ENCODE measurements at regions not wholly inside any gene's neighbourhood (a gene's known extent, or its start where the extent isn't known, plus 50 kb on each side); places are given as distances from the start of the nearest gene placed in this dataset.

DNA sequence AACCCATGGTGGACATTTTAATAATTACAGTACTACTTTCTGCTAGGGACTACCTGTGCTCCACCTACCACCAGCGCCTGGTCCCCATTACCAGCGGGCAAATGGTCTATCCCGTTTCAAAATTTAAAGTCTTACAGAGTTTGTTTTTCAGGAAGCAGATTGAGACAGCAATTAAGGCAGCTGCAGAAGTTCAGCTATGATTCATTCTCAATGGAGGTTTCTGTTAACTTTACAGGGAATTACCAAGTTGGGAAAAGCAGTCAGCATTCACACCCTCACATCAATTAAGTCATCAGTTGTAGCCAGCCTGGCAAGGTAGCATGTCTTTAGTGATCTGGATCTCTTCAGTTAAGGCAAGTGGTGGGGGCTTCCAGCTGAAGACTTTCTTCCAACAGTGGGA, 410.6 kb upstream of the DAB2 start:
- H3K4me1 ChIP-seq (ENCODE audit: insufficient read depth, low read length, poor library complexity, severe bottlenecking) = no peaks in the 10 kb centered on the region
- TF ChIP-seq CTCF (conservative IDR thresholded peaks at IDR 0.05; ENCODE audit: low read length) (no peak), EZH2phosphoT487 (IDR thresholded peaks at IDR 0.05; ENCODE audit: borderline replicate concordance) (no peak)
- no peak overlapping the region for H3K4me2 ChIP-seq (ENCODE audit: low read depth, low read length, poor library complexity, severe bottlenecking)
- no peak overlapping the region for H2AFZ ChIP-seq (ENCODE audit: low read length)
- H4K20me1 ChIP-seq (ENCODE audit: insufficient read depth, low read length, poor library complexity, severe bottlenecking) = no peaks in the 10 kb centered on the region
- H3K9me2 ChIP-seq (replicated peaks; ENCODE audit: low read depth, low read length) = no peaks in the 10 kb centered on the region
- no peaks in the 10 kb centered on the region for H3K36me3 ChIP-seq (ENCODE audit: insufficient read depth, low read length)
- H3F3A ChIP-seq (ENCODE audit: low read depth) = no peaks in the 10 kb centered on the region
- 0 out of 2 replicates have a peak, but pooled peaks cover 4% of the 10 kb centered on the region for H3K9me3 ChIP-seq (ENCODE audit: insufficient read depth, low read depth, low read length)
- no peak overlapping the region for H3K9ac ChIP-seq (ENCODE audit: low read depth, low read length, poor library complexity, severe bottlenecking)
- no peaks in the 10 kb centered on the region for H3K27me3 ChIP-seq (ENCODE audit: insufficient read depth, low read length, poor library complexity, severe bottlenecking)
- no peak overlapping the region for H3K4me3 ChIP-seq (ENCODE audit: low read length, poor library complexity, severe bottlenecking)
- H3K79me2 ChIP-seq (ENCODE audit: insufficient read depth, low read length) = no peaks in the 10 kb centered on the region

- Histone ChIP-seq H3K27me3 (ENCODE audit: insufficient read depth, low read length, poor library complexity, severe bottlenecking) (no peaks in the 10 kb centered on the region), H3K4me1 (ENCODE audit: insufficient read depth, low read length, poor library complexity, severe bottlenecking) (no peaks in the 10 kb centered on the region), H3K9ac (ENCODE audit: low read depth, low read length, poor library complexity, severe bottlenecking) (no peak overlapping the region), H4K20me1 (ENCODE audit: insufficient read depth, low read length, poor library complexity, severe bottlenecking) (no peaks in the 10 kb centered on the region), H3K9me2 (replicated peaks; ENCODE audit: low read depth, low read length) (no peaks in the 10 kb centered on the region), H3K9me3 (ENCODE audit: insufficient read depth, low read depth, low read length) (no peaks in the 10 kb centered on the region), H3K36me3 (ENCODE audit: insufficient read depth, low read length) (no peaks in the 10 kb centered on the region), H3F3A (ENCODE audit: low read depth) (no peaks in the 10 kb centered on the region), H3K4me3 (ENCODE audit: low read length, poor library complexity, severe bottlenecking) (no peak overlapping the region), H3K79me2 (ENCODE audit: insufficient read depth, low read length) (no peaks in the 10 kb centered on the region), H3K4me2 (ENCODE audit: low read depth, low read length, poor library complexity, severe bottlenecking) (no peak overlapping the region), H2AFZ (ENCODE audit: low read length) (no peak overlapping the region)
- no peak for TF ChIP-seq EZH2phosphoT487 (IDR thresholded peaks at IDR 0.05; ENCODE audit: borderline replicate concordance)
- no peak for TF ChIP-seq CTCF (conservative IDR thresholded peaks at IDR 0.05; ENCODE audit: low read length)
These were observed 404.7 kb upstream of the DAB2 start for GRCh38 chr5:39829441-39829840.

- H3K4me2 ChIP-seq (ENCODE audit: low read depth, low read length, poor library complexity, severe bottlenecking) = no peak overlapping the region
- H3K9me2 ChIP-seq (replicated peaks; ENCODE audit: low read depth, low read length) = no peaks in the 10 kb centered on the region
- H3K9ac ChIP-seq (ENCODE audit: low read depth, low read length, poor library complexity, severe bottlenecking) = no peak overlapping the region
- no peaks in the 10 kb centered on the region for H3K27me3 ChIP-seq (ENCODE audit: insufficient read depth, low read length, poor library complexity, severe bottlenecking)
- H3K9me3 ChIP-seq (ENCODE audit: insufficient read depth, low read depth, low read length) = no peaks in the 10 kb centered on the region
- no peak overlapping the region for H3K4me3 ChIP-seq (ENCODE audit: low read length, poor library complexity, severe bottlenecking)
- H3K4me1 ChIP-seq (ENCODE audit: insufficient read depth, low read length, poor library complexity, severe bottlenecking) = no peaks in the 10 kb centered on the region
- no peaks in the 10 kb centered on the region for H3K79me2 ChIP-seq (ENCODE audit: insufficient read depth, low read length)
- H3F3A ChIP-seq (ENCODE audit: low read depth) = no peaks in the 10 kb centered on the region
- H4K20me1 ChIP-seq (ENCODE audit: insufficient read depth, low read length, poor library complexity, severe bottlenecking) = no peaks in the 10 kb centered on the region
- no peak overlapping the region for H2AFZ ChIP-seq (ENCODE audit: low read length)
- TF ChIP-seq CTCF (conservative IDR thresholded peaks at IDR 0.05; ENCODE audit: low read length) (no peak), EZH2phosphoT487 (IDR thresholded peaks at IDR 0.05; ENCODE audit: borderline replicate concordance) (no peak)
- H3K36me3 ChIP-seq (ENCODE audit: insufficient read depth, low read length) = no peaks in the 10 kb centered on the region
These were observed 401.3 kb upstream of the DAB2 start for GRCh38 chr5:39826051-39826450.

Measured in Loucy (cell line).